ENCODE measurements at regions not wholly inside any gene's neighbourhood (a gene's known extent, or its start where the extent isn't known, plus 50 kb on each side); places are given as distances from the start of the nearest gene placed in this dataset.

- intact Hi-C loops (cut with DNase I) = loop anchor here (5.0 to 10.0 kb wide), 2 partner anchors 120 to 142 kb away; partner anchors contain the start of gene HIVEP3
- ATAC-seq (no peak), DNase-seq (ENCODE audit: missing footprints) (no peak)
Observed at GRCh38 chr1:42037161-42037560, 116.0 kb upstream of the GUCA2B start.

GRCh38 chr1:42035830-42036604 is 117.2 kb upstream of the GUCA2B start:
- peak; percentile 97 for ATAC-seq
- DNase-seq (ENCODE audit: missing footprints) = peak; percentile 98
- intact Hi-C loops (cut with DNase I) = loop anchor here (2.0 to 10.0 kb wide), 3 partner anchors 119 to 221 kb away; partner anchors contain the start of gene HIVEP3

- ATAC-seq (peak; percentile 83), DNase-seq (ENCODE audit: missing footprints) (peak; percentile 77)
- intact Hi-C loops (cut with DNase I) = loop anchor here (2.0 to 10.0 kb wide), 3 partner anchors 118 to 221 kb away; partner anchors contain the start of gene HIVEP3
Observed at GRCh38 chr1:42035205-42035829, 116.6 kb upstream of the HIVEP3 start.

- no peak for DNase-seq (ENCODE audit: missing footprints)
- intact Hi-C loops (cut with DNase I) = loop anchor here (2.0 to 10.0 kb wide), 2 partner anchors 140 to 220 kb away; no protein-coding TSS in a partner anchor
- no peak for ATAC-seq
Observed at GRCh38 chr1:42034426-42034825, 115.7 kb upstream of the HIVEP3 start.

- ATAC-seq (no peak), DNase-seq (ENCODE audit: missing footprints) (no peak)
- intact Hi-C loops (cut with DNase I) = loop anchor here (2.0 to 10.0 kb wide), 2 partner anchors 139 to 219 kb away; no protein-coding TSS in a partner anchor
Observed at GRCh38 chr1:42033629-42034028, 114.9 kb upstream of the HIVEP3 start.

GRCh38 chr1:42017730-42018129 is 99.0 kb upstream of the HIVEP3 start:
- ATAC-seq = no peak
- intact Hi-C loops (cut with DNase I) = no loop called here
- no peak for DNase-seq (ENCODE audit: missing footprints)

- ATAC-seq (no peak), DNase-seq (ENCODE audit: missing footprints) (no peak)
- intact Hi-C loops (cut with DNase I) = no loop called here
Observed at GRCh38 chr1:42017259-42017658, 98.5 kb upstream of the HIVEP3 start.

GRCh38 chr1:42014823-42015222 is 96.1 kb upstream of the HIVEP3 start:
- no peak for DNase-seq (ENCODE audit: missing footprints)
- no peak for ATAC-seq
- intact Hi-C loops (cut with DNase I) = no loop called here

- ATAC-seq (no peak), DNase-seq (ENCODE audit: missing footprints) (no peak)
- intact Hi-C loops (cut with DNase I) = no loop called here
Observed at GRCh38 chr1:42013881-42014470, 95.3 kb upstream of the HIVEP3 start.

GRCh38 chr1:42012852-42013251 is 94.1 kb upstream of the HIVEP3 start:
- ATAC-seq = no peak
- intact Hi-C loops (cut with DNase I) = no loop called here
- DNase-seq (ENCODE audit: missing footprints) = no peak

GRCh38 chr1:42010381-42010780 is 91.7 kb upstream of the HIVEP3 start:
- DNase-seq (ENCODE audit: missing footprints) (no peak), ATAC-seq (no peak)
- intact Hi-C loops (cut with DNase I) = no loop called here

- no peak for ATAC-seq
- intact Hi-C loops (cut with DNase I) = no loop called here
- DNase-seq (ENCODE audit: missing footprints) = no peak
Observed at GRCh38 chr1:42008264-42008663, 89.5 kb upstream of the HIVEP3 start.

- ATAC-seq (no peak), DNase-seq (ENCODE audit: missing footprints) (no peak)
- intact Hi-C loops (cut with DNase I) = no loop called here
Observed at GRCh38 chr1:42006836-42007235, 88.1 kb upstream of the HIVEP3 start.

GRCh38 chr1:42006093-42006492 is 87.4 kb upstream of the HIVEP3 start:
- DNase-seq (ENCODE audit: missing footprints) = no peak
- ATAC-seq = no peak
- intact Hi-C loops (cut with DNase I) = no loop called here

GRCh38 chr1:42005530-42005929 is 86.8 kb upstream of the HIVEP3 start:
- no peak for ATAC-seq
- intact Hi-C loops (cut with DNase I) = no loop called here
- DNase-seq (ENCODE audit: missing footprints) = no peak

GRCh38 chr1:42004860-42005259 is 86.1 kb upstream of the HIVEP3 start:
- ATAC-seq (no peak), DNase-seq (ENCODE audit: missing footprints) (no peak)
- intact Hi-C loops (cut with DNase I) = no loop called here

- ATAC-seq = no peak
- DNase-seq (ENCODE audit: missing footprints) = no peak
- intact Hi-C loops (cut with DNase I) = no loop called here
Observed at GRCh38 chr1:42004322-42004721, 85.6 kb upstream of the HIVEP3 start.

GRCh38 chr1:42003433-42003832 is 84.7 kb upstream of the HIVEP3 start:
- ATAC-seq (peak; percentile 24), DNase-seq (ENCODE audit: missing footprints) (no peak)
- intact Hi-C loops (cut with DNase I) = no loop called here

GRCh38 chr1:42002220-42002619 is 83.5 kb upstream of the HIVEP3 start:
- ATAC-seq (no peak), DNase-seq (ENCODE audit: missing footprints) (no peak)
- intact Hi-C loops (cut with DNase I) = no loop called here

- DNase-seq (ENCODE audit: missing footprints) = no peak
- intact Hi-C loops (cut with DNase I) = no loop called here
- ATAC-seq = no peak
Observed at GRCh38 chr1:42000766-42001165, 82.0 kb upstream of the HIVEP3 start.
